Esophagus mucosa (tissue), 1 donor: ENCODE measurements at regions not wholly inside any gene's neighbourhood (a gene's known extent, or its start where the extent isn't known, plus 50 kb on each side); places are given as distances from the start of the nearest gene placed in this dataset.
"Not testable (repeated sequence)": the region's sequence is repeated elsewhere in the genome, so short reads cannot be mapped to it uniquely, and the experiment has no call there.

ENCODE experiments used
- ATAC-seq: fragments of 200-7000 bp; cut with Tn5 transposase; one replicate; pipeline ENCODE4 v1.9.1; 2020
- donor health status: DM: yes; HTN: yes; CAD: no.

DNA sequence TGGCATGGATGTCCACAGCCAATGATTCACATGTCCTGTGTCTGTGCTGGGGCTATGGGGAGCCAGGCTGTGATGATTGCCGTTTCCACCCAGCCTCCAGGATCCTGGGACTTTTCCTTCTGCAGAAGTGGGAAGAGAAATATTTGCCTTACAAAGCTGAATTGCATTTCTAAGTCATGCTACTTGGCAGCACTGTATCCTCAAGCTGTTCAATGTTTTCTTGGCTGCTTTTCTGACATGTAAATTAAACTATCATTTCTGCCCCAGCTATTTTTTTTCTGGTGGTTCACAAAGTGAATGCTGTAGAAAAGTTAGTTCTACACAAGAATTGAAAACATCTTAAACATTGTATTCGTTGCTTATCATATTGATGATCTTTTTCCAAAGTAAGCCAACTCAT is 51.9 kb upstream of the TCERG1L start:
- ATAC-seq = no peak

- ATAC-seq = no peak
Observed at GRCh38 chr10:131371571-131371970, 60.0 kb upstream of the TCERG1L start.

GRCh38 chr10:131381576-131381975 is 70.1 kb upstream of the TCERG1L start:
- ATAC-seq = no peak

GRCh38 chr10:131385161-131385872 is 73.8 kb upstream of the TCERG1L start:
- ATAC-seq = not testable (repeated sequence)

GRCh38 chr10:131387018-131387529 is 75.6 kb upstream of the TCERG1L start:
- ATAC-seq = no peak

- no peak for ATAC-seq
Observed at GRCh38 chr10:131391936-131392335, 80.4 kb upstream of the TCERG1L start.

DNA sequence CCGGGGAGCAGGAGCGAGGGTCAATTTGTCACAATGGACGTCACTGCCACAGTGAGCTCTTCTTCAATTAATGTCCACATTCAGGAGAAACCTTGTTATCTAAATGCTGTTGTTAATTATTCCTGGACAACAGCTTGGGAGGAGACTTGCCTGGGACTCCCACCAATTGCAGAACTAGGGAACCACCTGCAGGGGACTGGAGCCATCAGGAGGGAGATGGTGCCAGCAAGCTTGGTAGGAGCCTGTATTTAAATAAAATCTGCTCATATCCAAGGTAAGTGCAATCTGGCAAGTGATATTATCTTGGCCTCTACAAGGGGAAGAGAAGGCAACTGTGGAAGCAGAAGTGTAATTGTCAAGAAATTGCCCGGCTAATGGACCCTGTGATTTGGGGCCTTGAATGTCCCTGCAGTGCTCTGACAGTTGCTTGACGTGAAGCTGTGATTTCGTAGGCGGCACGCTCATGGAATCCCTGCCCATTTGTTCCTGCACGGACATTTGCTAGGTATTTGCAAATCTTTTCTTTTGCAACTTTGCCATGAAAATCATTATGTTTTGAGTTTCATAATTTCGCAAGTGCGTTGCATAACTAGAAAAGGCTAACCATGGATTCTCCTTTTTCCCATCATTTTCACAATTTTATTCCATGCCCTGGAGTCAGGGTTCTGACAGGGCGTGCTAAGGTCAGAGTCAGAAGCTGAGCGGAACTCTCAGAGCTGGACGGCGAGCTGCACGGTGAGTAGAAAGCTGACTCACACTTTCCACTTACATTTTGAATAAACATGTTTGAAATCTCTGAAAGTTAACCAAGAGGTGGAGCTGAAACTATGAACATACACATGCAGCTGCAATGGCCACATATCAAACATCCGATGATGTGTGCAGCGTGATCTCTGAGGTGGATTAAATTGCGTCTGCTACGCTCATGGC is 84.9 kb upstream of the TCERG1L start:
- peak; percentile 48 for ATAC-seq

GRCh38 chr10:131398166-131398565 is 86.6 kb upstream of the TCERG1L start:
- ATAC-seq = no peak

- no peak for ATAC-seq
Observed at GRCh38 chr10:131399981-131400380, 88.5 kb upstream of the TCERG1L start.

GRCh38 chr10:131400513-131400912 is 89.0 kb upstream of the TCERG1L start:
- ATAC-seq = no peak

DNA sequence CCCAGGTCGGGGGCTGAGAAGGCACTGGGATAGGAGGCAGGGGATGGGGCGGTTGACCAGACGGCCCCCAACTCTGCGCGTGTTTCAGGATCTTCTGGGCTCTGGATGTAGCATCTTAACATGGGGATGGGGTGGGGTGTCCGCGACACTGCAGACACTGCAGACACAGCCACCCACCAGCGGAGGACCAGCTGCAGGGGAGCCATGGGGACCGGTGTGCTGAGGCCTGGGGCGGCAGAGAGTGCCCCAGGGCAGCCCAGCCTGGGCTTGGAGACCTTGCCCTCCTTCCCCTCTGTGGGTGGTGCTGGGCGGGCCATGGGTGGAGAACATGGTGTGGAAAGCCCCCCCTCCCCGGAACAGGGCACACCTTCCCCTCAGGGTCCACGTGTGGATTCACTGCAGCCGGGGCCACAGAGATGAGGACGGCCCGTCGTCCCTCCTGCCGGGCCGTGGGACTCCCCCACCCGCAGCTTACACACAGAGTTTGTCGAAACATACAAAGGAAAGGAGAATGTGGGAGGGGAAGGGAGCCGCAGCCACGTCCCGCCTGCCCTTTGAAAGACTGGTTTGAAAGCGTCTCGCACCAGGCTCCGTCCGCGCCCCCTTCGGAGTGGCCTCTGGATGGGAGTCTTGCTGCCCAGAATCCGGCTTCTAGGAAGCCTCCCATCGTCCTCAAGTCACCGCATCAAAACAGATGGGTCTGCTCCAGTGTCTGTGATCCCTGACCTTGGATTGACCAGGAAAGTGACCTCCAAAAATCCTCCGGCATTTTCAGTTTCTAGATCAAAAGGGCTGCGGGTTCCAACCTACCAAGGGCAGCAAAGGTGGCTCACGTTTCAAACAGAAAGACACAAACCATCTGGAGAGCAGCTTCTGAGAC is 91.5 kb upstream of the TCERG1L start:
- peak; percentile 32 for ATAC-seq

GRCh38 chr10:131403936-131404335 is 92.4 kb upstream of the TCERG1L start:
- no peak for ATAC-seq

- ATAC-seq = no peak
Observed at GRCh38 chr10:131404886-131405285, 93.4 kb upstream of the TCERG1L start.

- no peak for ATAC-seq
Observed at GRCh38 chr10:131406676-131407392, 95.3 kb upstream of the TCERG1L start.

GRCh38 chr10:131418681-131419080 is 107.2 kb upstream of the TCERG1L start:
- peak; percentile 46 for ATAC-seq

- ATAC-seq = no peak
Observed at GRCh38 chr10:131419797-131420196, 108.3 kb upstream of the TCERG1L start.

DNA sequence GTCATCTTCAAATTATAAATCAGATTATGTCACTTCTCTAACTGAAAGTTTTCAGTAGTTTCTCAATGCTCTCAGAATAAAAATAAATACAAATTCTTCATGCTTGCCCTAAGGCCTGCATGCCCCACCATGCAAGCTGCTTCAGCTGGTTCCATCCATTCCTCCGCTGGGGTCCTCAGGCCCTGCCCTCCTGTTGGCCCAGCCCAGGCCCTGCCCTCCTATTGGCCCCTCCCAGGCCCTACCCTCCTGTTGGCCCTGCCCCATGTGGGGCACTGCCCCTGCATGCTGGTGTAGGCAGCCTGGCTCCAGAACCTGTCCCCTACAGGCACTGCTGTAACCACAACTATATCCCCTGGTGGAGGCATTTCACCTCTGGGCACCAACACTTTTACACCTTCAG is 109.3 kb upstream of the TCERG1L start:
- ATAC-seq = no peak

- ATAC-seq = no peak
Observed at GRCh38 chr10:131421381-131421780, 109.9 kb upstream of the TCERG1L start.

DNA sequence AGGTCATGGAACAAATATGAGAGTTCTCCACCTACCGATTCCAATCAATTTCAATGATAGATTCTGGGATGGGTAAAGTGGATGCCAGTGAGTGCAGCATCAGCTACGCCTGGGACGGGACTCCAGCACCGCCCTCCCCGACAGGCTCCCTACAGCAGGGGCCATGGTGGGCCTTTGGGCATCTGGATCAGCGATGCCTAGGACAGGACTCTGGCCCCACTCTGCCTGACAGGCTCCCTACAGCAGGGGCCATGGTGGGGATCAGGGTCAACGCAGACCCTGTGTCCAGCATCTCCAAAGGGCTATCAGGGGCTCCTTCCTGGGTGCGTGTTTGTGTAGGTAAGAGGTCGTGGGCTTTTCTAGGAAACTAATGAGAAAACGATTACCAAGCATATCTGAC is 111.2 kb upstream of the TCERG1L start:
- no peak for ATAC-seq

GRCh38 chr10:131424053-131424452 is 112.5 kb upstream of the TCERG1L start:
- no peak for ATAC-seq

GRCh38 chr10:131424836-131425491 is 113.4 kb upstream of the TCERG1L start:
- no peak for ATAC-seq
